H1 (cell line): ENCODE measurements at regions not wholly inside any gene's neighbourhood (a gene's known extent, or its start where the extent isn't known, plus 50 kb on each side); places are given as distances from the start of the nearest gene placed in this dataset.

Experiments
- CTCF ChIA-PET: fragments of 300-600 bp; sonication (Branson Sonifier 250); formaldehyde crosslinking; loops from one replicate; lab custom pipeline; 2021; ENCODE audit not compliant: partially characterized antibody; lab: Charles Lee
- POLR2A ChIA-PET: fragments of 300-600 bp; sonication (Branson Sonifier 250); formaldehyde crosslinking; loops from one replicate; lab custom pipeline; 2021; ENCODE audit warnings: inconsistent platforms; ENCODE audit not compliant: partially characterized antibody; lab: Charles Lee
- DNase-seq, 2 experiments: peaks; one replicate each; pipeline versions ENCODE4 v3.0.0 to v3.0.0-alpha.2; 2010 to 2022; ENCODE audit warnings: low spot score in 2 of 2, low read depth in 1 of 2, mixed read lengths in 1 of 2
- FAIRE-seq: peaks from 2 replicates; lab custom pipeline; 2011; peaks lifted over from hg19 to GRCh38; lab: Jason Lieb, UNC
- H2AFZ ChIP-seq: 2 replicates; pipeline ENCODE4 v1.8.1; 2012; ENCODE audit warnings: low read length, inconsistent platforms
- H2AK5ac ChIP-seq: 2 replicates; pipeline ENCODE4 v1.6.1; 2013; ENCODE audit warnings: low read depth, low read length
- H2BK120ac ChIP-seq: replicated peaks from 2 replicates; pipeline ENCODE3; 2013; ENCODE audit warnings: low read depth, low read length, inconsistent platforms
- H2BK12ac ChIP-seq: 2 replicates; pipeline ENCODE4 v1.6.1; 2013; ENCODE audit warnings: low read depth, low read length
- H2BK15ac ChIP-seq: 2 replicates; pipeline ENCODE4 v1.6.1; 2013; ENCODE audit warnings: low read length
- H2BK20ac ChIP-seq: 2 replicates; pipeline ENCODE4 v1.6.1; 2013; ENCODE audit warnings: low read length
- H2BK5ac ChIP-seq: 2 replicates; pipeline ENCODE4 v1.6.1; 2013; ENCODE audit warnings: low read depth, low read length
- H3K14ac ChIP-seq: 2 replicates; pipeline ENCODE4 v1.6.1; 2013; ENCODE audit warnings: inconsistent platforms; ENCODE audit not compliant: insufficient read length
- H3K18ac ChIP-seq: 2 replicates; pipeline ENCODE4 v1.6.1; 2013; ENCODE audit warnings: low read length; ENCODE audit errors: extremely low read depth
- H3K23ac ChIP-seq: 2 replicates; pipeline ENCODE4 v1.6.1; 2013; ENCODE audit warnings: inconsistent platforms; ENCODE audit not compliant: insufficient read length
- H3K23me2 ChIP-seq: 2 replicates; pipeline ENCODE4 v1.6.1; 2013; ENCODE audit warnings: low read depth, low read length
- H3K27ac ChIP-seq: 2 replicates; pipeline ENCODE4 v1.6.1; 2011; ENCODE audit warnings: low read depth, low read length, inconsistent platforms
- H3K27me3 ChIP-seq, 4 experiments: replicated peaks in 1 of 4; 1 replicate in 1 of 4; 2 replicates in 3 of 4; pipeline versions ENCODE4 v1.6.1 to v1.8.1; 2011 to 2013; ENCODE audit warnings: low read length in 3 of 4, mild to moderate bottlenecking in 3 of 4, inconsistent platforms in 2 of 4, mixed read lengths in 2 of 4, moderate library complexity in 1 of 4; ENCODE audit not compliant: control insufficient read depth in 3 of 4, insufficient read depth in 3 of 4; ENCODE audit errors: extremely low read depth in 1 of 4
- H3K36me3 ChIP-seq, 4 experiments: 2 replicates each; pipeline versions ENCODE4 v1.6.1 to v1.8.1; 2011 to 2013; ENCODE audit warnings: mild to moderate bottlenecking in 4 of 4, low read length in 3 of 4, moderate library complexity in 2 of 4, control low read depth in 1 of 4, inconsistent platforms in 1 of 4; ENCODE audit not compliant: insufficient read depth in 4 of 4, control insufficient read depth in 2 of 4
- H3K4ac ChIP-seq: replicated peaks from 2 replicates; pipeline ENCODE3; 2013; ENCODE audit warnings: low read length, low read depth, mixed read lengths, inconsistent platforms; ENCODE audit not compliant: insufficient read length
- H3K4me1 ChIP-seq, 4 experiments: replicated peaks in 1 of 4; 1 replicate in 1 of 4; 2 replicates in 3 of 4; pipeline versions ENCODE4 v1.6.1 to v1.8.1; 2011 to 2013; ENCODE audit warnings: low read length in 3 of 4, inconsistent platforms in 2 of 4, mixed read lengths in 1 of 4; ENCODE audit not compliant: insufficient read depth in 4 of 4, control insufficient read depth in 3 of 4
- H3K4me2 ChIP-seq, 2 experiments: 2 replicates each; pipeline versions ENCODE4 v1.6.1 to v1.8.1; 2011 to 2013; ENCODE audit warnings: low read depth in 2 of 2, low read length in 2 of 2, control low read depth in 1 of 2, inconsistent platforms in 1 of 2, mild to moderate bottlenecking in 1 of 2; ENCODE audit not compliant: insufficient read depth in 1 of 2
- H3K4me3 ChIP-seq, 4 experiments: fragments of 200-600, 300-600 bp in 1 of 4; sonication (generic), shearing (Covaris generic), sonication (Bioruptor Twin) in 1 of 4; 2 replicates each; pipeline versions ENCODE4 v1.5.1 to v1.8.1; 2011 to 2016; ENCODE audit warnings: low read length in 4 of 4, low read depth in 3 of 4, control low read depth in 2 of 4, inconsistent platforms in 2 of 4, mild to moderate bottlenecking in 2 of 4, mixed read lengths in 1 of 4, moderate library complexity in 1 of 4; ENCODE audit not compliant: insufficient read depth in 2 of 4; ENCODE audit errors: extremely low read depth in 1 of 4
- H3K56ac ChIP-seq: replicated peaks from 2 replicates; pipeline ENCODE3; 2013; ENCODE audit warnings: low read depth, mild to moderate bottlenecking, mixed read lengths, low read length, inconsistent platforms; ENCODE audit not compliant: insufficient read length
- H3K79me1 ChIP-seq: 2 replicates; pipeline ENCODE4 v1.6.1; 2013; ENCODE audit warnings: low read depth, low read length, control low read depth
- H3K79me2 ChIP-seq, 2 experiments: 2 replicates each; pipeline versions ENCODE4 v1.6.1 to v1.8.1; 2012 to 2013; ENCODE audit warnings: low read length in 2 of 2, mild to moderate bottlenecking in 2 of 2, inconsistent platforms in 1 of 2; ENCODE audit not compliant: insufficient read depth in 2 of 2, control insufficient read depth in 1 of 2
- H3K9ac ChIP-seq, 4 experiments: replicated peaks in 1 of 4; 1 replicate in 1 of 4; 2 replicates in 3 of 4; pipeline versions ENCODE4 v1.6.1 to v1.8.1; 2011 to 2013; ENCODE audit warnings: low read depth in 3 of 4, low read length in 3 of 4, control low read depth in 2 of 4, mild to moderate bottlenecking in 2 of 4, moderate library complexity in 2 of 4, inconsistent platforms in 1 of 4; ENCODE audit errors: extremely low read depth in 1 of 4
- H3K9me3 ChIP-seq, 2 experiments: 2 replicates each; pipeline versions ENCODE4 v1.6.1 to v1.8.1; 2012 to 2013; ENCODE audit warnings: mild to moderate bottlenecking in 2 of 2, moderate library complexity in 2 of 2, control low read depth in 1 of 2, inconsistent platforms in 1 of 2, low read depth in 1 of 2, low read length in 1 of 2, mixed read lengths in 1 of 2; ENCODE audit not compliant: insufficient read depth in 2 of 2
- H4K20me1 ChIP-seq, 2 experiments: replicated peaks in 1 of 2; 2 replicates each; pipeline versions ENCODE3 to v1.8.1; 2011 to 2013; ENCODE audit warnings: inconsistent platforms in 2 of 2, low read length in 2 of 2, mild to moderate bottlenecking in 1 of 2; ENCODE audit not compliant: insufficient read depth in 2 of 2, control insufficient read depth in 1 of 2
- H4K5ac ChIP-seq: 2 replicates; pipeline ENCODE4 v1.6.1; 2013; ENCODE audit warnings: low read length, low read depth, mixed read lengths, inconsistent platforms; ENCODE audit not compliant: insufficient read length
- H4K8ac ChIP-seq: 2 replicates; pipeline ENCODE4 v1.8.0; 2013; ENCODE audit warnings: mild to moderate bottlenecking, moderate library complexity, low read length, inconsistent platforms; ENCODE audit not compliant: insufficient read depth; ENCODE audit errors: extremely low read depth
- H4K91ac ChIP-seq: replicated peaks from 2 replicates; pipeline ENCODE3; 2013; ENCODE audit warnings: low read length, mixed read lengths, inconsistent platforms; ENCODE audit not compliant: insufficient read length
- ASH2L ChIP-seq: fragments of 200-600, 300-600 bp; sonication (generic); IDR thresholded peaks from one replicate; pipeline ENCODE4 v1.7.1; 2017; ENCODE audit warnings: low read length
- CBX5 ChIP-seq: fragments of 300-800, 300-1000 bp; sonication (generic); IDR thresholded peaks from 2 replicates; pipeline ENCODE4 v1.7.1; 2016; ENCODE audit warnings: antibody characterized with exemption, low read length, low read depth
- CBX8 ChIP-seq: fragments of 300-800, 300-1000 bp; sonication (generic); IDR thresholded peaks from 2 replicates; pipeline ENCODE4 v1.7.1; 2016; ENCODE audit warnings: low read depth, low read length, borderline replicate concordance
- CHD1 ChIP-seq: IDR thresholded peaks from 2 replicates; pipeline ENCODE4 v1.6.1; 2012; ENCODE audit warnings: low read depth, low read length, improper control_type of control experiment
- JUN ChIP-seq: IDR thresholded peaks from 2 replicates; pipeline ENCODE4 v1.6.1; 2011; ENCODE audit warnings: low read depth, mild to moderate bottlenecking, improper control_type of control experiment, low read length
- WGBS, 2 experiments: shearing (Covaris generic) in 1 of 2; methylation state at CpG; one replicate each; pipeline versions ENCODE4 v1.1.6 to v1.1.7; 2013 to 2015; ENCODE audit warnings: low lambda C conversion rate in 2 of 2, mixed read lengths in 2 of 2, inconsistent platforms in 1 of 2, low coverage in 1 of 2, missing lambda C conversion rate in 1 of 2; ENCODE audit not compliant: insufficient replicate concordance in 2 of 2, insufficient coverage in 1 of 2, insufficient read length in 1 of 2; ENCODE audit errors: extremely low coverage in 1 of 2, missing lambda C conversion rate in 1 of 2; 5-methylcytosine and 5-hydroxymethylcytosine counted together

DNA sequence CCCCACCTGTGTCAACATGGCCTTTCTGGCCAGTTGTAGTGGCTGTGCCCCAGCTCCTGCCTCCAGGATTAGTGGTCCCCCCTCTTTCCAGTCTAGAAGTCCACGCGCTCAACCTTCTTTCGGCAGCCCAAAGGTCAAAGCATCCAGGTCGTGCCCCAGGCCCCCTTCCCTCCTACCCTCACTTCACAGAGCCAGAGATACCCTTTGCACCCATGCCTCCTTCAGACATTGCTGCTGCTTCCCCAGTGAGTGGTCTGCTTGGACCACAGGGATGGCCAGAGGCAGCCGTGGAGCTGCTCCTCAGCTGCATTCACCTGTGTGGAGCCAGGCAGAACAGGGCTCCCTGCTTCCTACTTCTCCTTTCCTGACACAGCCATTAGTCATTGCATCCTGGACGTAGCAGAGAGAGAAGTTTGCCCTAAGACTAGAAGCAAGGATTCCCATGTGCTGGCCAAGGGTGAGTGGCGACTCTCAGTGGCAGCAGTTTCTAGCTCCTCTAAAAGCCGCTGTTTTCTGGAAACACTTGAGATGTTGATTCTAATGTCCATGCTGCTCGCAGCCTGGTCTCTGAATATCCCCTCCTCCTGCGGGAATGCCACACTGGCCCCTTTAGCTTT is 243.1 kb upstream of the SHH start:
- H2AFZ ChIP-seq: no peak overlapping the region
- TF ChIP-seq CBX5: no peak
- TF ChIP-seq JUN: no peak
- no peak for TF ChIP-seq CBX8
- no peak for TF ChIP-seq CHD1
- no peak for TF ChIP-seq ASH2L
- H3K4ac ChIP-seq: no peak overlapping the region
- peaks cover 7% of the 10 kb centered on the region; the same call in 1 of the 2 replicates for H3K23me2 ChIP-seq
- H2BK20ac ChIP-seq: no peak overlapping the region
- WGBS, 2 experiments: 86% methylated on average over 10 of the region's 10 CpGs; no CpG with 5 or more reads in 1 of the 2 experiments
- no peak overlapping the region for H4K5ac ChIP-seq
- H2BK12ac ChIP-seq: no peak overlapping the region
- no peaks in the 10 kb centered on the region for H3K79me2 ChIP-seq
- no peaks in the 10 kb centered on the region for H3K79me1 ChIP-seq
- no peaks in the 10 kb centered on the region; a peak in 2 of 7 replicates for H3K27me3 ChIP-seq
- H4K91ac ChIP-seq: no peak overlapping the region
- no peak overlapping the region for H3K23ac ChIP-seq
- peaks cover 0 to 3% of the 10 kb centered on the region in 2 experiments for H4K20me1 ChIP-seq
- H3K56ac ChIP-seq: no peak overlapping the region
- H2BK120ac ChIP-seq: no peak overlapping the region
- no peak for DNase-seq
- no peak overlapping the region for H3K9ac ChIP-seq
- POLR2A ChIA-PET: no interaction called here
- H3K27ac ChIP-seq: no peak overlapping the region
- H3K36me3 ChIP-seq: no peaks in the 10 kb centered on the region
- no peak overlapping the region for H3K4me3 ChIP-seq
- no peak overlapping the region for H3K4me2 ChIP-seq
- FAIRE-seq: no peak
- H3K4me1 ChIP-seq: no peaks in the 10 kb centered on the region
- CTCF ChIA-PET: interaction anchor here (0.8 to 2.0 kb wide), 3 partner anchors 9 to 451 kb away, joined by 3 to 6 read pairs (median 3); no protein-coding TSS in a partner anchor
- H3K14ac ChIP-seq: no peak overlapping the region
- H3K18ac ChIP-seq: no peak overlapping the region
- H2BK15ac ChIP-seq: no peak overlapping the region
- peaks cover 2 to 6% of the 10 kb centered on the region in 2 experiments; a peak in 2 of 4 replicates for H3K9me3 ChIP-seq
- no peak overlapping the region for H2BK5ac ChIP-seq
- H2AK5ac ChIP-seq: no peak overlapping the region
- H4K8ac ChIP-seq: no peak overlapping the region
